ENCODE measurements at regions not wholly inside any gene's neighbourhood (a gene's known extent, or its start where the extent isn't known, plus 50 kb on each side); places are given as distances from the start of the nearest gene placed in this dataset.

DNA sequence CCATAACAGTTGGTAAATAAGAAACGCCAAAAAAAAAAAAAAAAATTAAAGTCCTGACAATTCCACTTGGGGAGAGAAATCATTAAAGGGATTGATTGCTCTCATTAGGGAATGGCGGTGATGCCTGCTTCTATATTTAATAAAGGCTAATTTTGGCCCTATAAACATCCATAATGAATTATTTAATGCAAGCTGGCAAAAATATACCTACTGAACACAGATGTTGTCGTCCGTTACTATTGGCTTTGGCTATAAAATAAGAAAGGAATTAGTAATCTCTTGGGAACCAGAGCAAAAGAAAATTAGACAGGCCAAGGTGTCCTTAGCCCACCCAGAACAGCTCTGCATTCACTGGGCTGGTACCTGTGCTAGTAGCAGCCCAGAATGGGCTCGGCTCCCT, 717.3 kb downstream of the DIAPH3 start:
- H3K27me3 ChIP-seq, result no peaks in the 10 kb centered on the region
- no peaks in the 10 kb centered on the region for H3K4me1 ChIP-seq (ENCODE audit: low read depth)
- H3K4me3 ChIP-seq, result no peak overlapping the region
- no peak overlapping the region for H3K27ac ChIP-seq
- TF ChIP-seq, protein P1, sequence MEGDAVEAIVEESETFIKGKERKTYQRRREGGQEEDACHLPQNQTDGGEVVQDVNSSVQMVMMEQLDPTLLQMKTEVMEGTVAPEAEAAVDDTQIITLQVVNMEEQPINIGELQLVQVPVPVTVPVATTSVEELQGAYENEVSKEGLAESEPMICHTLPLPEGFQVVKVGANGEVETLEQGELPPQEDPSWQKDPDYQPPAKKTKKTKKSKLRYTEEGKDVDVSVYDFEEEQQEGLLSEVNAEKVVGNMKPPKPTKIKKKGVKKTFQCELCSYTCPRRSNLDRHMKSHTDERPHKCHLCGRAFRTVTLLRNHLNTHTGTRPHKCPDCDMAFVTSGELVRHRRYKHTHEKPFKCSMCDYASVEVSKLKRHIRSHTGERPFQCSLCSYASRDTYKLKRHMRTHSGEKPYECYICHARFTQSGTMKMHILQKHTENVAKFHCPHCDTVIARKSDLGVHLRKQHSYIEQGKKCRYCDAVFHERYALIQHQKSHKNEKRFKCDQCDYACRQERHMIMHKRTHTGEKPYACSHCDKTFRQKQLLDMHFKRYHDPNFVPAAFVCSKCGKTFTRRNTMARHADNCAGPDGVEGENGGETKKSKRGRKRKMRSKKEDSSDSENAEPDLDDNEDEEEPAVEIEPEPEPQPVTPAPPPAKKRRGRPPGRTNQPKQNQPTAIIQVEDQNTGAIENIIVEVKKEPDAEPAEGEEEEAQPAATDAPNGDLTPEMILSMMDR (IDR thresholded peaks at IDR 0.05; ENCODE audit: low read depth, low read length), result no peak
- H3K36me3 ChIP-seq, result no peaks in the 10 kb centered on the region
- no peak for DNase-seq (ENCODE audit: low read depth in 1 of 2, low spot score in 1 of 2)
- no peaks in the 10 kb centered on the region for H3K9me3 ChIP-seq (ENCODE audit: low read depth)

DNA sequence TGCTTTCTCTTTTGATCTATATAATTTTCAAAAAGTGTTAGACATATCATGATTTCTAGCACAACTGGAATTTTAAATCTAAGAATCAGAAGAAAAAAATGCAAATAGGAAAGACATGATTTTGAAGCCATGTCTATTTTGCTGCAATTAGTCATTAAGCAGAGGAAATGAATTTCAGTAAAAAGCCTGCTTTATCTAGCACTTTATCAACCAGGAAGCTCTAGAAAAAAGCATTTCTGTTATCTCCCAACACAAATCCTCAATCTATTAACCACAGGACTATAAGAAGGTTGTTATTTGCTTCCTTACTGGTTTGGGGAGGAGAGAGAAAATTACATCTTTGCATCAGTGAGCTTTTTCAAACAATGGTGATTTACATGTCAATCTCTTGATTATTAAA, 716.7 kb downstream of the DIAPH3 start:
- TF ChIP-seq, protein P1 (IDR thresholded peaks at IDR 0.05; ENCODE audit: low read depth, low read length), result no peak
- Histone ChIP-seq H3K9me3 (ENCODE audit: low read depth) (no peaks in the 10 kb centered on the region), H3K4me3 (no peak overlapping the region), H3K4me1 (ENCODE audit: low read depth) (peaks cover 1% of the 10 kb centered on the region), H3K36me3 (no peaks in the 10 kb centered on the region), H3K27ac (no peak overlapping the region), H3K27me3 (no peaks in the 10 kb centered on the region)
- DNase-seq (ENCODE audit: low read depth in 1 of 2, low spot score in 1 of 2), result no peak

DNA sequence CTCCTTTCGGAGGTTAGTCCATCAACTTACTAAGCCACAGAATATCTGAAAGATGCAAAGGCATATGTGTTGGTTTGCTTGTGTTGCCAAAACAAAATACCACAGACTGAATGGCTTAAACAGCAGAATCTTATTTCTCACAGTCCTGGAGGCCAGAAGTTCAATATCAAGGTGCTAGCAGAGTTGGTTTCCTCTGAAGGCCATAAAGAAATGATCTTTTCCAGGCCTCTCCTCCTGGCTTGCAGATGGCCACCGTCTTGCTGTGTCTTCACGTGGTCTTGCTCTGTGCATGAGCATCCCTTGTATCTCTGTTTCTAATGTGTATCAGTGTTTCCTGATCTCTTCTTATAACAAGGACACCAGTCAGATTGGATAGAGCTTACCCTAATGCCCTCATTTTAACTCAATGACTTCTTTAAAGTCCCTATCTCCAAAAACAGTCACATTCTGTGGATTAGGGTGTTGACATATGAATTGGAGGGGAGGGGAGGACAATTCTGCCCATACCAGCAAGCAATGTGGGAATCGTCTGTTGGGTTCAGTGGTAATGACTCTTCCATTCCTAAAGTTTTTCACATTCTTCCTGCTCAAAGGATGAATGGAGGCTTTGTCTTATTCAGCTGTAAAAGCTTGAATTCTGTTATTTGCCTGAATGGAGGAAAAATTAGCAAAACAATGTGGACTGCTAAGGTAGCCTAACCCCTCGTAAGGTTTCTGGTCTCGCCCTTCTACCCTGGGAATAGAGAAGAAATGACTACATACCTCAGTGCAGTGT, 715.7 kb downstream of the DIAPH3 start:
- TF ChIP-seq, protein P1 (IDR thresholded peaks at IDR 0.05; ENCODE audit: low read depth, low read length), result no peak
- Histone ChIP-seq H3K9me3 (ENCODE audit: low read depth) (no peaks in the 10 kb centered on the region), H3K36me3 (no peaks in the 10 kb centered on the region), H3K4me3 (no peak overlapping the region), H3K4me1 (ENCODE audit: low read depth) (peaks cover 5% of the 10 kb centered on the region), H3K27ac (no peak overlapping the region), H3K27me3 (no peaks in the 10 kb centered on the region)
- peak in 1 of 2 donors; percentile 89 for DNase-seq (ENCODE audit: low read depth in 1 of 2, low spot score in 1 of 2)

DNA sequence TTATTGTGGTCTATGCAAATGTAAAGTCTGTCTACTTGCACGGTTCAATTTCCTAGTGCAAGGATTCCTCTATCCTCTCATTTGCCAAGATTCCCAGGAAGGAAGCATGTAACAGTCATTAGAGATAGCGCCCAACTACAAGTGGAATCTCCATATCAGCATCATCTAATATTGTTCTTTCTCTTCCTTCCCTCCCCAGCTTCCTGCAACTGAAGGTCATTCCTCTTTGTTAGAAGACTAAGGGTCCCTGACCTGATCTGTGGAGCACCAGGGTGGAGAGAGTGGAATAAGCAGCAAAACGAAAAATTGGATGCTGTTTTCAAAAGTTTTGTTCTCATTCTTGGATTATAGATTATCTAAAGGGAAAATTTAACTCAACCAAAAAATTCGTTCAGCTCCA, 714.0 kb downstream of the DIAPH3 start:
- DNase-seq (ENCODE audit: low read depth in 1 of 2, low spot score in 1 of 2), result no peak
- Histone ChIP-seq H3K27me3 (no peaks in the 10 kb centered on the region), H3K9me3 (ENCODE audit: low read depth) (no peaks in the 10 kb centered on the region), H3K36me3 (no peaks in the 10 kb centered on the region), H3K27ac (no peak overlapping the region), H3K4me3 (no peak overlapping the region), H3K4me1 (ENCODE audit: low read depth) (peaks cover 5% of the 10 kb centered on the region)
- TF ChIP-seq, protein P1 (IDR thresholded peaks at IDR 0.05; ENCODE audit: low read depth, low read length), result no peak

DNA sequence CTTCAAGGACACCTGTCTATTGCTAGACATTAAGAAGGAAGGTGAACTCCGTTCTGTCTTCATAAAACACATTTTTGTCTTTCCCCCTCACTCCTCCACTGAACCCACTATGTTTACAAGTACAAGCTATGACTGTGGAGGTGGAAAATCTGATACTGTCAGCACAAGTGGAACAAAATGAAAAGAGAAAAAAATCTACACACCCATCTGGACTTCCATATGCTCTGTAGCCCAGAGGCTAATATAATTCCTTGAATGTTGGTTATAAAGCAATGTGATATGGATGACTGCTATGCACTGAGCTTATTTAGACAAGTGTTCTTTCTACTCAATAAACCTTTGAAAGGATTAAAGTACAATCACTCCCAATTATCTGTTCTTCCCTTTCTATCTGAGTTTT, 713.5 kb downstream of the DIAPH3 start:
- TF ChIP-seq, protein P1 (IDR thresholded peaks at IDR 0.05; ENCODE audit: low read depth, low read length), result no peak
- Histone ChIP-seq H3K4me3 (no peak overlapping the region), H3K36me3 (no peaks in the 10 kb centered on the region), H3K27me3 (no peaks in the 10 kb centered on the region), H3K9me3 (ENCODE audit: low read depth) (no peaks in the 10 kb centered on the region), H3K27ac (no peak overlapping the region), H3K4me1 (ENCODE audit: low read depth) (peaks cover 5% of the 10 kb centered on the region)
- DNase-seq (ENCODE audit: low read depth in 1 of 2, low spot score in 1 of 2), result no peak
